DMS79 (cell line): ENCODE measurements at regions not wholly inside any gene's neighbourhood (a gene's known extent, or its start where the extent isn't known, plus 50 kb on each side); places are given as distances from the start of the nearest gene placed in this dataset.
"Not testable (repeated sequence)": the region's sequence is repeated elsewhere in the genome, so short reads cannot be mapped to it uniquely, and the experiment has no call there.

Source experiments
- DNase-seq: peaks from one replicate; lab custom pipeline; 2025; lab: John Stamatoyannopoulos, UW

- DNase-seq: no peak
These were observed 346.3 kb downstream of the VRK1 start for GRCh38 chr14:97143456-97143855.

- not testable (repeated sequence) for DNase-seq
These were observed 350.8 kb downstream of the VRK1 start for GRCh38 chr14:97148021-97148420.

DNA sequence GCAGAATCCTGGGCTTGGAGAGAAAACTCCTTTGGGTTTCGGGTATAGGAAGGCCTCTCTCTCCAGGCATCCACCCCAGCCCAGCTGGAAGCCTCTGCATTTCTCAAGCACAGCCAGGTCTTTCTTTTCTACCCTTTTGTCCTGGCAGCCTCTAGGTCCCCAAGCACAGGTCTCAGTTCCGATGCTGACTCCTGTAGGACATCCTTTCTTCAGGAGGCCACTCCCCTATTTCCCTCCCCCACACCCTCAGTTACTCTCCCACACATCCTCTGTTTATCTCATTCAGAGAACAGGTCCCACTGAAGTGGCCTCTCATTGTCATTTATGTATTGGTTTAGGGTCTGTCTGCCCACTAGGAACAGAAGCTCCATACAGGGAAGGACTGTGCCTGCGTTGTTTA is 352.6 kb downstream of the VRK1 start:
- no peak for DNase-seq

- no peak for DNase-seq
These were observed 356.3 kb downstream of the VRK1 start for GRCh38 chr14:97153527-97153926.

DNA sequence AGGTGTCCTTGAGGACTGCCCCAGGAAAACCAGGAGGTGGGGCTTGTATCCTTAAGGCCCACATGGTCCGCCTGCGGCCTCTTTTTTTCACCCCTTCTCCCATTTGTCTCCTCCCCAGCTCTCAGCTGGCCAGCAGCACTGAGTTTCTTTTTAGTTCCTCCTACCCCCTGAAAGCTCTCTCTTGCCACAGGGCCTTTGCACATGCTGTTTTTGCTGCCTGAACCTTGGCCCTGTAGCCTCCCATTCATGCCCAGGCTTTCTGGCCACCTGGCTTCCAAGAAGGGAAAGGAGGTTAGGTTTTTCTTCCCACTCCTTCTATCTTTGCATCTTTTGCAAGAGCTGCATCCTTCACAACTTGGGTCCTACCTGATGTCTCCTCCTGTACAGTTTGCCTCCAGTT is 358.1 kb downstream of the VRK1 start:
- no peak for DNase-seq

GRCh38 chr14:97155814-97156213 is 358.6 kb downstream of the VRK1 start:
- no peak for DNase-seq

- DNase-seq: no peak
These were observed 359.5 kb downstream of the VRK1 start for GRCh38 chr14:97156705-97157104.

DNA sequence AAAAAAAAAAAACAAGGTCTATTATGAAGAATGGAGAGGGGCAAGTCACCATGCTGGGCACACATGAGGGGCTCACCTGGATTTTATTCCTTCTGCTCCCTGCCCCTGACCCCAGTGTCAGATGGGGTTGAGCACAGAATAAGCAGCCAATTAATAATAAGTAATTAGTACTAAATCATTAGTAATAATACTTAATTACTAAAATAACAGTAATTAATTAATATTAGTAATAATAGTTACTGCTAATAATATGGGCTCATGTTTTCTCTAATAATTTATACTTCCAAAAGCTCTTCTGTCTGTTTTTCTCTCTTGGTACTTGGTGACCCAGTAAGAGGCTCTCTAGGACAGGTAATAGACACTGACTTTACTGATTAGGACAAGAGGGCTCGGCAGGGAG is 360.9 kb downstream of the VRK1 start:
- DNase-seq: no peak

- no peak for DNase-seq
These were observed 361.9 kb downstream of the VRK1 start for GRCh38 chr14:97159124-97159523.

GRCh38 chr14:97162621-97163020 is 365.4 kb downstream of the VRK1 start:
- DNase-seq: no peak

DNA sequence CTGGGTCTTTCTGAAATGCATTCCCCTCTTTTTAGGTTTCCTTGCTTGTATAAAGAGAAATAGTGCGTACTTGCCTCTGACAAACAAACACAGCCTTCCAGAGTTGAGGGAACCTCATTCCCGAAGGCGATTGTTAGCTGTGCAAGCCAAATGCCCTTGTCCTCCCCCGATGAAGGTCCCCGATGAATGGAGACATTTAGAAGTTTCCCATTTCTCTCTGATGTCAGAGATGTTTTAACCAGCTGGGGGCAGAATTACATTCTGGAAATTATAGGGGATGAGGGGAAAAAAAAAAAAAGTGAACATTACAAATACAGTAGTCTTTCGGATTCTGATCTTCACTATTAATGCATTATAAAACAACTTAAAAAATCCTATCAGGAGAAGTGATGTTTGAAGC is 366.8 kb downstream of the VRK1 start:
- DNase-seq: no peak

GRCh38 chr14:97166497-97166896 is 369.3 kb downstream of the VRK1 start:
- DNase-seq: no peak

DNA sequence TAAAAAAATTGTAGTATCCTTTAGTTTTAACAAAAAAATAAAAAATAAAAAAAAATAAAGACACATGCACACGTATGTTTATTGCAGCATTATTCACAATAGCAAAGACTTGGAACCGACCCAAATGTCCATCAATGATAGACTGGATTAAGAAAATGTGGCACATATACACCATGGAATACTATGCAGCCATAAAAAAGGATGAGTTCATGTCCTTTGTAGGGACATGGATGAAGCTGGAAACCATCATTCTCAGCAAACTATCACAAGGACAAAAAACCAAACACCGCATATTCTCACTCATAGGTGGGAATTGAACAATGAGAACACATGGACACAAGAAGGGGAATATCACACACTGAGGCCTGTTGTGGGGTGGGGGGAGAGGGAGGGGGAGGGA is 370.4 kb downstream of the VRK1 start:
- not testable (repeated sequence) for DNase-seq

DNA sequence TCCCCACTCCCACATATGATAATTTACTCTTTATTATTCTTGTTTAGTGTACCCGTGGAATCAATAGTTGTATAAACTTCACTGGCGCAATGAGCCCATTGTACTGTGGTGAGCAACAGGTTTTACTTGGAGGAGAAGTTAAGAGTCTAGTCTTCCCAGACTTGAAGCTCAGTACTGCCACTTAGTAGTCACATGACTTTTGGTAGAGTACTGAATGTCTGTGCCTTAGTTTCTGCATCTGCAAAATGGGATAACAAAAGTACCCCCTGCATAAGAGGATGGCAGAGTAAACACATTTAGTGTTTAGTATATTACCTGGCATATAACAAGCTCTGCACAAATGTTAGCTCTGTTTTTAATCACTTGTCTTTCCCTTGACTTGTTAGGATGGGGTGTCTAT is 375.5 kb downstream of the VRK1 start:
- no peak for DNase-seq

GRCh38 chr14:97177016-97177415 is 379.8 kb downstream of the VRK1 start:
- no peak for DNase-seq

DNA sequence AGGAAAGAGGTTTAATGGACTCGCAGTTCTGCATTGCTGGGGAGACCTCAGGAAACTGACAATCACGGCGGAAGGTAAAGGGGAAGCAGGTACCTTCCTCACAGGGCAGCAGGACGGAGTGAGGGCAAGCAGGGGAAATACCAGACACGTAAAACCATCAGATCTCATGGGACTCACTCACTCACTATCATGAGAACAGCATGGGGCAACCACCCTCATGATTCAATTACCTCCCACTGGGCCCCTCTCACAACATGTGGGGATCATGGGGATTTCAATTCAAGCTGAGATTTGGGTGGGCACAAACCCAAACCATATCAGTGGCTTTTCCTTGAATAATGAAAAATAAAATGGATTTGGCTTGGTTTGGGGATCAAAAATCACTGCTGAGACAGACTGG is 380.5 kb downstream of the VRK1 start:
- no peak for DNase-seq

DNA sequence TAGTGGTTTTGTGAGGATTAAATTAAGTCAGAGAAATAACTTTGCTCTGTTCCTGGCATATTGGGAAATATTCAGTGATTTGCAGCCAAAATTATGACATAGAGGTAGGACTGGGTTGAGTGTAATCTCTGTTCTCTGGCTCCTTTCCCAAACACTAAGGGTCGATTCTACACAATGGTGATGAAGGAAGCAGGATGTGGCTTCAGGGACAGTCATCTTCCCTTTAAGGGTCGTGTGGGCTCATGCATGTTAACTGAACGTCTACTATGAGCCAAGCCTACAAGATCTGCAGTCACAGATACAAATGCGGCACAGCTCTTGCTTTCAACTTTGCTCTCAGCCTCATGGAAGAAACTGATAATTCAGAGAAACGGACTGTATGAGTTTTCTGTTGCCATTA is 381.6 kb downstream of the VRK1 start:
- DNase-seq: no peak

- no peak for DNase-seq
These were observed 382.4 kb downstream of the VRK1 start for GRCh38 chr14:97179573-97179972.

- DNase-seq: no peak
These were observed 383.4 kb downstream of the VRK1 start for GRCh38 chr14:97180304-97181200.

- DNase-seq: no peak
These were observed 388.0 kb downstream of the VRK1 start for GRCh38 chr14:97185186-97185585.

DNA sequence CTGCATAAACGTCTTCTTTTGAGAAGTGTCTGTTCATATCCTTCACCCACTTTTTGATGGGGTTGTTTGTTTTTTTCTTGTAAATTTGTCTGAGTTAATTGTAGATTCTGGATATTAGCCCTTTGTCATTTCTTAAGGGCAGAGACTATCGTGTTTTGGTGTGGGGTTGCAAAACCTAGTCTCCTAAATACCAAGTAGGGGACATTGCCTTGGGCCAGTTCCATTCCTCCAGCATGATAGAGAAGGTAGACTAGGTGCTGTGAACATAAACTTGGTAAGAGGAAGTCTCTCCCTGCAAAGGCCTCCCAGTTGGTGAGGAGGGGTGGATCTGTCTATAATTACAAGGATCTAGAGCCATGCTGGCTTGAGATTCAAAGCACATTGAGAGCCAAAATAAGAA is 390.7 kb downstream of the VRK1 start:
- no peak for DNase-seq

GRCh38 chr14:97196336-97196735 is 399.2 kb downstream of the VRK1 start:
- DNase-seq: no peak

GRCh38 chr14:97198813-97199212 is 401.6 kb downstream of the VRK1 start:
- DNase-seq: no peak

- no peak for DNase-seq
These were observed 403.1 kb downstream of the VRK1 start for GRCh38 chr14:97200245-97200644.
